Amniotic epithelial cell (primary cell): ENCODE measurements at regions not wholly inside any gene's neighbourhood (a gene's known extent, or its start where the extent isn't known, plus 50 kb on each side); places are given as distances from the start of the nearest gene placed in this dataset.
A peak's percentile ranks its signal among the peaks of the same experiment; 100 is the strongest.

Experiments
- DNase-seq: peaks from one replicate; pipeline ENCODE4 v3.0.0-alpha.2; 2010; ENCODE audit warnings: low read depth

DNA sequence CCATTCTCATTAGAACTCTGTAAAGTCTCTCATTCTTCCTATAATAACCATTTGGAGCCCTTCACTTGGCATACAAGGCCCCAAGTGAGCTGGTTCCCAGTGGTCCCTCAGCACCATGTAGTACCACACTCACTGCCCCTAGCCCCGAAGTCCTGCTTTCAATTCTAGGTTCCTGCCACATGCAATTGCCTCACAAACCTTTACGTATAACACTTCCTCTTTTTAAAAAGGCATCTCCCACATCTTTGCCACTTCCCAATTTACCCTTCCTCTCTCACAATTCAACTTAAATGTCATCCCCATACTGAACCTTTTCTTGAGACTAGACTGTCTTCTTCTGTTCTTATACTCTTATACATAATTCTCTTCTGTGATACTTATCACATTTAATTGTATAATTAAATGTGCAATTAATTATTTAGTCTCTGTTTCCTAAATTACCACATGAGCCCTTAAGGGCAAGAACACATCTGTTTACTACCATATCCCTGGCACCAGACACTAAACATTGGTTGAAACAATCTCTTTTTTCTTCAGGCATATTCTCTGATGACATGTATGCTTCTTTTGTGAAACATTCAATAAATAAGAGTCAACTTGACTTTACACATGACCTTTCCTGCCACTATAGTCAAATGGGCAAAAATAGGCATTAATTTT lies 304.0 kb downstream of the SPRY2 start:
- no peak for DNase-seq

DNA sequence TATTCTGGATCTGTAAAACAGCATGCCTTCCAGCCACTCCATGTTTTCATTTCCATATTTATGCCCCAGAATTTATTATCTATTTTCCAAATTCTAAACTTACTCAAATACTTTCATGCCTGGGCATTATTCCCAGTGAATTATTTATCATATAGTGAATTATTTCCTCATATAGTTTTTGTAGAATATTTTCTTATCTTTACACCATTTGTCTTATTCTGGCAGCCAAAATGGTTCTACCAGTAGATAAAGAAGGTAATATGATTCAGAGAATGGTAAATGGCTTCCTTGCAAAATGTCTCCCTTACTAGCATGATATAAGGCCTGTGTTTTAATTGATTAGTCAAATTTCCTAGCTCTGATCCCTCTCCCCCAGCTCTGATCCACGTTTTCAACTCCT lies 305.8 kb downstream of the SPRY2 start:
- DNase-seq, result peak; percentile 51

DNA sequence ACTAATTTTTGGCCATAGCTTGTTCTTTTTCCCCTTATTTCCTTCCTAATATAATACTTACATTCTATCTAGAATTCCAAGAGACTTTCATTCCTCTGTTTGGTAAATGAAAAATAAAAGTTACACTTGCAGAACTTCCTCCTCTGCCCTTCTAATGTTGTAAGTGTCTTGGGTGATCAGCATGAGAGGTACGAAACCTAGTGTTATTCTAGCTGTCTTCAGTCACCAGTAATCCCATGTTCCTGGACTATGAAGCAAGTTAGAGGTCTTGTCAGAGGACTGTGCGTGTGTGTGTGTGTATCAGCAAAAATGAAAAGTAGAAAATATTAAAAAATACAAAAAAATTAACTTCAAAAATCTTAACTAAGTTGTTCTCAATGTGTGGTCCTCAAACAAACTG lies 307.0 kb downstream of the SPRY2 start:
- DNase-seq, result no peak

DNA sequence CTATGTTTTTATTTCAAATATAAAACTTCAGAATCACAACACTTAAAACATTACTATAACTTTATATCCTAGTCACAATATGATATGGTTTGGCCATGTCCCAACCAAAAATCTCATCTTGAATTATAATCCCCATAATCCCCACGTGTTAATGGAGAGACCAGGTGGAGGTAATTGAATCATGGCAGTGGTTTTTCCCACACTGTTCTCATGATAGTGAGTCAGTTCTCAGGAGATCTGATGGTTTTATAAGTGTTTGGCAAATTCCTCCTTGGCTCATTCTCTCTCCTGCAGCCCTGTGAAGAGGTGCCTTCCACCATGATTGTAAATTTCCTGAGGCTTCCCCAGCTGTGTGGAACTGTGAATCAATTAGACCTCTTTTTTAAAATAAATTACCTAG lies 307.6 kb downstream of the SPRY2 start:
- DNase-seq, result peak; percentile 19

- peak; percentile 21 for DNase-seq
These were observed 310.4 kb downstream of the SPRY2 start for GRCh38 chr13:80030491-80030890.

GRCh38 chr13:80029170-80029569 lies 311.8 kb downstream of the SPRY2 start:
- DNase-seq, result no peak

GRCh38 chr13:80022146-80022545 lies 318.8 kb downstream of the SPRY2 start:
- peak; percentile 39 for DNase-seq

- DNase-seq, result no peak
These were observed 328.7 kb downstream of the SPRY2 start for GRCh38 chr13:80012251-80012650.

- DNase-seq, result peak; percentile 79
These were observed 329.3 kb downstream of the SPRY2 start for GRCh38 chr13:80011448-80012212.

DNA sequence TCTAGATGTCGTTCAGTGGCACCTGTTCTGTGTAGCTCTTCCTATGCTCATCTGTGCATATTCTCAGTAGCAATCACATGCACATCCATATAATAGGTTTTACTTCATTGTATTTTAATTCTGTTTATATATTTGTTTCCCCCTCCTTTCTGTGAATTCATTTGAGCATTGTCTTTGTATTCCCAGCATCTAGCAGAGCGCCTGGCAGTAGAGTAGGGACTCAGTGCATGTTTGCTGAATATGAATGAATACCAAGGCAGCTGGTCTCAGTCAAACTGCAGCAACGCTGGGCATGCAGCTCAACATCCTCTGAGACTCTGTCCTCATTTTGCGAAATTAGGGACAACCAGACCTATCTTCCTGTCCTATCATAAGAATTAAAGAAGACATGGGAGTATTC lies 330.1 kb downstream of the SPRY2 start:
- no peak for DNase-seq

- DNase-seq, result no peak
These were observed 330.6 kb downstream of the SPRY2 start for GRCh38 chr13:80010286-80010831.

DNA sequence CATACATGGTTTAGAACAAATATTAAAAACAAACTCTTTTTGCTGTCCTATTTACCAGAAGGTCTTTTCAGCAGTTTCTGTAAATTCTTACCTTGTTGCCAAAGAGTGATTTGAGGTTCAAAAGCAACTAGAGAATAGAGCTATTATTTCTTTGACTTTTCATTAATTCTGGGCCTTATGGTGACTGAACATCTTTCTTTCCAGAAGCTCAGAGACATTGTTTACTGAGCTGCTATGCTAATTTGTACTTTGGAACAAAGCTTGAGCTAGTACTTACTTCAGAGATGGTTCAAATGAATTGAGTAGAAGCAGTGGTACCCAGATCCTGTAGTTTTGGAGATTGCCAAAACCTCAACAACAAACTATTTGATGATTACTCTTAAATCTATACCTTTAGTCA lies 331.2 kb downstream of the SPRY2 start:
- peak; percentile 40 for DNase-seq

DNA sequence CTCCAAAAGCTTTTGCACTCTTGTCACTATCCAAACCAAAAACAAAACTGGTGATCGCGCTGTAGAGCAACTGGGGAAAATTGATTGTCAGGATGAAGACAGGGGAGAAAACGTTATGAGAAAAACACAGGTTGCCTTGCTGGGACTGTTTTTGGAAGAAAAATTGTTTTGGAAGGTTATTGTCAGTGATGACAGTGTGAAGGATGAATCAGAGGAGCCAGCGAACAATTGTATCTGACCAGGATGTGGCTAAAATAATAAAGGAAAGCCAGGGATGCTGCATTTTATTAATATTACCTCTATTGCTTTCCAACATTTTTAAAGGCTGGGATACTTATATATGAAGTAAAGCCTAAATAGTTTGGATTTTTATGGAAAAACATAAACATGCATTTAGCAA lies 334.0 kb downstream of the SPRY2 start:
- no peak for DNase-seq

DNA sequence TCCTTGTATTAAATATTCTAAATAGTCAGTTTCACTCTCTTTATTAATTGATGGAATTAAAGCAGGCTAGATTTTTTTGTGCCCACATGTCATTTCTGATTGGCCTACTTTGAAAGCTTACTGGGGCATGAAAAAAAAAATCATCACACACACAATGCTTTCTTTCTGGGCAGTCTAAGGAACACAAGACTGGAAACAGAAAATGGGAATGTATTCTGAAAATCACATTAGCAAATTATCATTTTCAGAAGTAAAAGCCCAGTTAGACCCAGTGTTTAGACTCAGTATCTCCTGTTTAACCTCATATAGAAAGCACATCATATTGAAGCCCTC lies 339.4 kb downstream of the SPRY2 start:
- no peak for DNase-seq

GRCh38 chr13:80000684-80001509 lies 340.0 kb downstream of the SPRY2 start:
- DNase-seq, result no peak

- DNase-seq, result no peak
These were observed 341.3 kb downstream of the SPRY2 start for GRCh38 chr13:79999601-80000000.

- DNase-seq, result no peak
These were observed 342.5 kb downstream of the SPRY2 start for GRCh38 chr13:79998381-79998880.

DNA sequence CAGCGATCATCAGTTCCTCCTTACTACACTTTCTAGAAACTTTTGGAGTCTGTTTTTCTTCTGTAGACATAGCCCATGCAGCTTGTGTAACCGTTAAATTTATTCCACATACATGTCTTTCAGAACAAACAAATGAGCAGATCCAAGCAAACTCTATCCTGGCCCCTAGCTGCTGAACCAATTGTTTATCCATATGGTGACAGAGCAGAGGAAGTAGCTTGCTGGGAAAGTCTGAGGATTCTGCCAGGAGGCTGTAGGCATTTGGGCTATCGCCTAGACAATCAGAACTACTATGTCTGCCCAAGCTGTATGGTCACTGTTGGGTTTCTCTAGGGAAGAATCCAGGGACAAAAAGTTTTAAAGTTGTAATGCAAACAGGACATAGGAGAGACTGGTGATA lies 343.7 kb downstream of the SPRY2 start:
- DNase-seq, result no peak

DNA sequence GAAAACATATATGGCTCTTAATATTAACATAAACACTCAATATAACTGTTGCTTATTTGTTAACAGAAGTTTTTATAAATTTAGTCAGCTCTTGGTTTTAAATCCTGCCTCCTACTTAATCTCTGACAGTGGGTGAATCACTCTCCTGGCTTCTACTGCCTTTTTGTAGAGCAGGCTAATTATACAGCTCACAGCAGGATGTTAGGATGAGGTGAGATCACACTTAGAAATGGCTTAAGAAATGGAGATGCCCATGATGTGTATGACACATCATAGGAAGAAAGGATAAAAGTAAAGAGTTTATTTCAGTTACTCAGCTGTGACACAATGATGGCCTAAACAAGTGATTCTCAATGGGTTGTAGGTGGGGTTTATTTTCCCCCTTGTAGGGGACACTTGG lies 345.6 kb downstream of the SPRY2 start:
- peak; percentile 85 for DNase-seq

- peak; percentile 26 for DNase-seq
These were observed 348.8 kb downstream of the SPRY2 start for GRCh38 chr13:79992111-79992510.

DNA sequence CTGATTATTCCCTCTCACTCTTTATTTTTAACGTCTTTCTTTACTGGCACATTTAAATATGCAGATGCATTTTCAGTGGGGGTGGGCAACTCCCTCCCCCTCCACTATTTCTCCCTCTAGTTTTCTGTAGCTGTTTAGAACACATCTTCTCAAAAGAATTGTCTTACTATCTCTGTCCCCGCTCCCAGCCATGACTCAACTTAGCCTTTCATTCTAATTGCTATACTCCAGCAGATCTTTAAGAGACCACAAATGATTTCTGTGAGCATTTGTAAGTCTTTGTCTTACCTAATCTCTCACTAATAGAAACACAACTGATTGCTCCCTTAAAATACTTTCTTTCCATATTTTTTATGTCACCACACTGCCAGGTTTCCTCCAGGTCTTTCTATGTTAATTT lies 350.9 kb downstream of the SPRY2 start:
- DNase-seq, result peak; percentile 19

- peak; percentile 51 for DNase-seq
These were observed 351.7 kb downstream of the SPRY2 start for GRCh38 chr13:79989217-79989661.
